ENCODE measurements at regions not wholly inside any gene's neighbourhood (a gene's known extent, or its start where the extent isn't known, plus 50 kb on each side); places are given as distances from the start of the nearest gene placed in this dataset.

- DNase-seq (ENCODE audit: low read depth): no peak
These were observed 86.0 kb downstream of the MID1IP1 start for GRCh38 chrX:38887222-38887621.

- no peak for DNase-seq (ENCODE audit: low read depth)
These were observed 89.1 kb downstream of the MID1IP1 start for GRCh38 chrX:38890326-38890725.

GRCh38 chrX:38890963-38891362 is 89.7 kb downstream of the MID1IP1 start:
- no peak for DNase-seq (ENCODE audit: low read depth)

- no peak for DNase-seq (ENCODE audit: low read depth)
These were observed 90.6 kb downstream of the MID1IP1 start for GRCh38 chrX:38891641-38892413.

GRCh38 chrX:38893441-38893840 is 92.2 kb downstream of the MID1IP1 start:
- no peak for DNase-seq (ENCODE audit: low read depth)

- no peak for DNase-seq (ENCODE audit: low read depth)
These were observed 94.5 kb downstream of the MID1IP1 start for GRCh38 chrX:38895775-38896174.

GRCh38 chrX:38896724-38897298 is 95.6 kb downstream of the MID1IP1 start:
- no peak for DNase-seq (ENCODE audit: low read depth)

- DNase-seq (ENCODE audit: low read depth): no peak
These were observed 97.0 kb downstream of the MID1IP1 start for GRCh38 chrX:38898261-38898660.

GRCh38 chrX:38899650-38900049 is 98.4 kb downstream of the MID1IP1 start:
- no peak for DNase-seq (ENCODE audit: low read depth)

GRCh38 chrX:38900719-38901118 is 99.5 kb downstream of the MID1IP1 start:
- no peak for DNase-seq (ENCODE audit: low read depth)

GRCh38 chrX:38902972-38903492 is 101.8 kb downstream of the MID1IP1 start:
- DNase-seq (ENCODE audit: low read depth): no peak

GRCh38 chrX:38916801-38917200 is 115.5 kb downstream of the MID1IP1 start:
- DNase-seq (ENCODE audit: low read depth): no peak

GRCh38 chrX:38917954-38918353 is 116.7 kb downstream of the MID1IP1 start:
- no peak for DNase-seq (ENCODE audit: low read depth)

GRCh38 chrX:38919202-38919601 is 117.9 kb downstream of the MID1IP1 start:
- no peak for DNase-seq (ENCODE audit: low read depth)

- DNase-seq (ENCODE audit: low read depth): no peak
These were observed 118.7 kb downstream of the MID1IP1 start for GRCh38 chrX:38919853-38920528.

- no peak for DNase-seq (ENCODE audit: low read depth)
These were observed 122.3 kb downstream of the MID1IP1 start for GRCh38 chrX:38923451-38923969.

- no peak for DNase-seq (ENCODE audit: low read depth)
These were observed 126.3 kb downstream of the MID1IP1 start for GRCh38 chrX:38927592-38927991.

- peak; percentile 4 for DNase-seq (ENCODE audit: low read depth)
These were observed 128.7 kb downstream of the MID1IP1 start for GRCh38 chrX:38929966-38930421.

GRCh38 chrX:38930474-38930873 is 129.2 kb downstream of the MID1IP1 start:
- DNase-seq (ENCODE audit: low read depth): no peak

GRCh38 chrX:38935561-38935960 is 134.3 kb downstream of the MID1IP1 start:
- no peak for DNase-seq (ENCODE audit: low read depth)

- DNase-seq (ENCODE audit: low read depth): no peak
These were observed 136.1 kb downstream of the MID1IP1 start for GRCh38 chrX:38937400-38937799.

- DNase-seq (ENCODE audit: low read depth): no peak
These were observed 136.7 kb downstream of the MID1IP1 start for GRCh38 chrX:38937926-38938325.

- no peak for DNase-seq (ENCODE audit: low read depth)
These were observed 137.8 kb downstream of the MID1IP1 start for GRCh38 chrX:38939067-38939466.

Measured in HS-27A (cell line).